GM19438 (cell line): ENCODE measurements at regions not wholly inside any gene's neighbourhood (a gene's known extent, or its start where the extent isn't known, plus 50 kb on each side); places are given as distances from the start of the nearest gene placed in this dataset.
"Not testable (repeated sequence)": the region's sequence is repeated elsewhere in the genome, so short reads cannot be mapped to it uniquely, and the experiment has no call there.

Source experiments
- ATAC-seq: cut with Tn5 transposase; IDR thresholded peaks from one replicate; pipeline ENCODE4 v1.9.1; 2021; ENCODE audit warnings: low read depth; ENCODE audit not compliant: unreplicated experiment

DNA sequence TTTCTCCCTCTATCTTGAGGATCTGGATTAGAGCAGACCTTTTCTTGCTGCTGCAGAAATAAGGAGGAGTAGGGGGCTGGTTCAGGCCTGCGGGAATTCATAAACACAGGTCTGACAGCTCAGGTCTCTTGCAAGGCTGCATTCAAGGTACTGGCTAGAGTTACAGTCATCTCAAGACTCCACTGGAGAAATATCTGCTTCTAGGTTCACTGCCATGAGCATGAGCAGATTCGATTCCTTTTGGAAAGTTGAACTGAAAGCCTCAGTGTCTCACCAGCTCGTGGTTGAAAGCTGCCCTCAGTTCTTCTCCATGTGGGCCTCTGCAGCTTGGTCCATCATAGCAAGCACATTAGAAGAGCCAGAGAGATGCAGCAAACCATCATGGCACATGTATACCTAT, 124.4 kb upstream of the SETBP1 start:
- no peak for ATAC-seq

DNA sequence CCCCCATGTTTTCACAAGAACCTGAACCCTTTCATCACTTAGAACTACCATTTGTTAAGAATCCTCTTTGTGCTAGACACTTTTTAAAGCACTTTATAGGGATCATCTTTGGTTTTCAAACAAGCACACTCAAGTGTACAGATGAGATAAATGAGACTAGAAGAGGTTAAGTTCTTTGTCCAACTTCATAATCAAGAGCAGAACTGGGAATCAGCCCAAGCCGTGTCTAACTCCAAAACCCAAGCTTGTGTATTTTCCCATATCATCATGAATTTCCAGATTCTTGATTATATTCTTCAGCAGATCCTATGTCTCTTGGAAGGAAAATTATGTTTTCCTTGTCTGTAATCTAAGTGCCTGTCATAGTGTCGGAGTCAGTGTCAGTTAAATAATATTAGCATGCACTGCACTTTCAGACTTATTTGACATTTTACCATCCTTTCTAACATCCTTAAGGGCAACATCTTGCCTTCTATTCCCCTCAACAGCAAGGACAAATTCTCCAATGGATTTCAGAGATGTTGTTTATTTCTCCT, 123.0 kb upstream of the SETBP1 start:
- ATAC-seq: no peak

- ATAC-seq: no peak
Measured at GRCh38 chr18:44558767-44559166, 121.9 kb upstream of the SETBP1 start.

GRCh38 chr18:44562986-44563385, 117.7 kb upstream of the SETBP1 start:
- ATAC-seq: no peak

- no peak for ATAC-seq
Measured at GRCh38 chr18:44564922-44565321, 115.8 kb upstream of the SETBP1 start.

GRCh38 chr18:44568342-44568741, 112.3 kb upstream of the SETBP1 start:
- no peak for ATAC-seq

- ATAC-seq: no peak
Measured at GRCh38 chr18:44568986-44569385, 111.7 kb upstream of the SETBP1 start.

- no peak for ATAC-seq
Measured at GRCh38 chr18:44569391-44570055, 111.2 kb upstream of the SETBP1 start.

- no peak for ATAC-seq
Measured at GRCh38 chr18:44579028-44579702, 101.5 kb upstream of the SETBP1 start.

- no peak for ATAC-seq
Measured at GRCh38 chr18:44579745-44580144, 100.9 kb upstream of the SETBP1 start.

DNA sequence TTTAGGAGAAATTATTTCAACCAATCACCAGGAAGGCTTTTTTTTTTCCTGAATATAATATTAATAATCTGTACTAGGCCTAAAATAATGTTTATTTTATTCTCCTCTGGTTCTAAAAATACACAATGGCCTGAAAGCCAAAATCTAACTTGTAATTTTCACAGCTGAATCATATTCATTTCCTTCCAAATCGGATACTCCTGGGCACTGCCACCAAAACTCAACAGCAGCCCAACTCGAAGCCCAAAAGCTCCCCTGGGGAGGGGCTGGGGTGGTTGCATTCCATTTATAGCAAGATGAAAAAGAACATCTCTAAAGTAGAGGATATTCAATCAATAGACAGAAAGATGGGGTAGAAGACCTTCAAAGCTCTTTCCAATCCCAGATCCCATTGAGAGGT, 100.5 kb upstream of the SETBP1 start:
- ATAC-seq: no peak

DNA sequence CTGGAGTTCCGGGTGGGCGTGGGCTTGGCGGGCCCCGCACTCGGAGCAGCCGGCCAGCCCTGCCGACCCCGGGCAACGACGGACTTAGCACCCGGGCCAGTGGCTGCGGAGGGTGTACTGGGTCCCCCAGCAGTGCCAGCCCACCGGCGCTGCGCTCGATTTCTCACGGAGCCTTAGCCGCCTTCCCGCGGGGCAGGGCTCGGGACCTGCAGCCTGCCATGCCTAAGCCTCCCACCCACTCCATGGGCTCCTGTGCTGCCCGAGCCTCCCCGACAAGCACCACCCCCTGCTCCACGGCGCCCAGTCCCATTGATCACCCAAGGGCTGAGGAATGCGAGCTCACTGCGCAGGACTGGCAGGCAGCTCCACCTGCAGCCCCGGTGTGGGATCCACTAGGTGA, 99.9 kb upstream of the SETBP1 start:
- ATAC-seq: not testable (repeated sequence)

- no peak for ATAC-seq
Measured at GRCh38 chr18:44582456-44582855, 98.2 kb upstream of the SETBP1 start.

DNA sequence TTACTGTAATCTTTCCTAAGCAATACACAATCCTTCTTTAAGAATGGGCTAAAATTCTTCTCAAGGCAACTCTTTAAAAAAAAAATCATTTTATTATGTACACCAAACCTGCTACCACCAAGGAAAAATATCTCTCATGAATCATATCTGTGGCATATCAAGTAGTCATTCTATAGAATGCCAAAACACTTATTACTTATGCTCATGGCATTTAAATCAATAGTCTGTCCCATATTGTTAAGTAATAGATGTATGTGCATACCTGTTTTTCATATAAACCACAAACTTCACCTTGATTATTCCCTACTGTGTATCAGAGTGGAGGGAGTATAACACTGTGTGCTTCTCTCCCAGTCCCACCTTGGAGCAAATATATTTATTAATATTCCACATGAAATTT, 95.8 kb upstream of the SETBP1 start:
- no peak for ATAC-seq

GRCh38 chr18:44586782-44587524, 93.7 kb upstream of the SETBP1 start:
- no peak for ATAC-seq

DNA sequence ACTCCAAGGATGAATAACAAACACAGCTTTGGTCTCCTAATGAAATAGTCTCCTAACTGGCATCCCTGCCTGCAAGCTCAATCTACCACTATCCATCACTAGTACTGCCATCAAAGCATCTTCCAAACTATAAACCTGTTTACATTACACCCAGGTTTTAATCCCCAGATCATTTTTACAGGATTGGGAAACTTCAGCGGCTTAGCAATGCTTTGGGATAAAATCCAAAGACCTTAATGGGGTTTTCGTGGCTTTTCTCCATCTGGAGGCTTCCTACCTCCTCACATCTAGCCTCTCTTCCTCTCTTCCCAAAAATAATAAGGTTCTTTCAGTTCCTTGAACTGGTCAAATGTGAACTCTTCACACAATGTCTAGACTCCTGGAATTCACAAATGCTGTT, 92.2 kb upstream of the SETBP1 start:
- ATAC-seq: no peak

DNA sequence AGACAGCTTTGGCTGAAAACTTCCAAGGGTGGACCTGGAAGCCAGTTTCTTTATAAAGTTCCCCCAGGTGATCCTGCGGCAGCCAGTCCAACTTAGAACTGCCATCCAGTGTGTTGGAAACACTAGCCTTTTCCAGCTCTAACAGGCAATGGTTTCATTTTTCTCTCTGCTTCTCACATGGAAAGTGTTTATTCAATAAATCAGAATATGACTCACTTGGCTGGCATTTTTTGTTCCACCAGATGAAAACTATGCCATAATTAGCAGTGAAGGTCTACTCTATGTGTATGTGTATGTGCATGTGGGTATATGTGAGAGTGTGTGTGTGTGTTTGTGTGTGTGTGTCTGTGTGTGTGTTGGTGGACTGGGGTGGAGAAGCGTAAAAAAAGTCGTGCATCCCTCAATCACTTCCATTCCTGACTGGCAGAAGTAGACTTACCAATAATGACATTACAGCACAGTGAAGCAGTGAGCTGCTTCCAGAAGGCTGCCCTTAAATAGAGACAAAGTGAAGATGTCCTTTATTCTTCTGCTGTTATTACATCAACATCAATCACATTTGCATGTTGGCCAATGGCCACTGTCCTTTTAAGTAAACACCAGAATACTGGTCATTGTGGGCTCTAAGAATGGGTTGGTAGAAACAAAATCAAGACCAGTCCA, 90.9 kb upstream of the SETBP1 start:
- no peak for ATAC-seq

GRCh38 chr18:44590956-44591670, 89.6 kb upstream of the SETBP1 start:
- ATAC-seq: no peak

GRCh38 chr18:44592639-44593038, 88.0 kb upstream of the SETBP1 start:
- no peak for ATAC-seq

DNA sequence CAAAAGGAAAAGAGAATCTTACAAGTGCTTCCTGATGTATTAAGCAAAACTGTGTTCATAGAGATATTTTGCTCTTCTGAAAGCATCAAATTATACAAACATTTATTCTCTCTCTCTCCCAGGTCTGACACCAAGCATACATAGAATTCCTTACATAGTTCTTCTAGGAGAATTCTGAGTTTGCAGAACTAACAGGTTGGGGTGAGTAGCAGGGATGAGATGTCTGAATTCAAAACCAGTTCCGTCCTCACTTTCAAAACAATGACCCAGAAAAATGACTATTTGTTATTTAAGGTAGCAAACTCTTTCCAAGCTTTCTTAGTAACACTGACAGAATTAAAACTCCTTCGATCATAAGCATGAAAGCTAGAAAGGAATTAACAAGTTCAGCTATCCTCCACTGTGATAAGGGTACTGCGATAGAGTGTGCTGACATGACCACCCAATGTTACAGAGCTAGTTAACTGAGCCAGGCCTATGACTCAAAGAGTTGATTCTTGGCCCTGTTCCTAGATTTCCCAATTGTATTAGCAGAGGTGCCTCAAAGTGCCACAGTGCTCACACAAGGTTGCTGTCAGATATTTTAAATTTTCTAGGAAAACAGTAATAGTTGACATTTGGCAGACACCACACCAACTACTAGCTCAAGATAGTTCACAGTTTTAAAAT, 85.8 kb upstream of the SETBP1 start:
- no peak for ATAC-seq
